ENCODE measurements at regions not wholly inside any gene's neighbourhood (a gene's known extent, or its start where the extent isn't known, plus 50 kb on each side); places are given as distances from the start of the nearest gene placed in this dataset.

- TF ChIP-seq EZH2 (IDR thresholded peaks at IDR 0.05) (no peak), POLR2AphosphoS5 (IDR thresholded peaks at IDR 0.05; ENCODE audit: borderline replicate concordance, low read depth, low read length) (no peak), FOXP2 (optimal IDR thresholded peaks at IDR 0.05; ENCODE audit: control extremely low read depth, extremely low read length, insufficient read depth) (no peak)
Observed at GRCh38 chr5:58231041-58231440, 228.8 kb downstream of the PLK2 start.

Measured in SK-N-MC (cell line).